GM19328 (cell line): ENCODE measurements at regions not wholly inside any gene's neighbourhood (a gene's known extent, or its start where the extent isn't known, plus 50 kb on each side); places are given as distances from the start of the nearest gene placed in this dataset.

ENCODE experiments used
- ATAC-seq: cut with Tn5 transposase; IDR thresholded peaks from one replicate; pipeline ENCODE4 v1.9.1; 2021; ENCODE audit warnings: mild to moderate bottlenecking, moderate library complexity; ENCODE audit not compliant: unreplicated experiment

DNA sequence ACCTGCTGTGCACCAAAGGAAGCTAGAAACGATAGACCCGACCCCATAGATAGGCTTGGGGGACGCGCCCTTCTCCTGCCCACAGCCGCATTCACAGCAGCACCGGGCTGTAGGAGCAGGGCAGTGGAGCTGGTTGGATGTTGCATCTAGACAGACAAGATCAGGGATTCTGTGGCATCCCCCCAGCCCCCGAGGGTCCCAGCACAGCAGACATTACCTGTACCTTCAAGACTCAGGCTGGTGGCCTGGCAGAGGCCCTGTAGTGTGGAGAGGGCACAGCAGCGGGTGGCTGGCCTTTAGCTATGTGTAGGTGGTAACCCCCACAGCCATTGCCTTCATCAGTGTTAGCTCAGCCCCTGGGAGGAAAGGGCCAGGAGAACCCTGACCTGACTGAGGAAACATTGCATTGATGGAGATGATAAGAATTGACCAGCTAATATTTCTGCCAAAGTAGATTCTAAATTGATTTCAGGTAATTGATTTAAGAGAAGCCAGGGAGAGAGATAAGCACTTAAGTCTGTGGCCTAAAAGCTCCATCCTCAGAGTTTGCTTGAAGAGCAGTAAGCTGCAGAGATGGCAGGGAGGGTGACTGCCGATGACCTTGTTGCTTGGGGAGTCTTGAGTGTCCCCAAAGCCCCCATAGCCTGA is 269.4 kb downstream of the TLE3 start:
- no peak for ATAC-seq

DNA sequence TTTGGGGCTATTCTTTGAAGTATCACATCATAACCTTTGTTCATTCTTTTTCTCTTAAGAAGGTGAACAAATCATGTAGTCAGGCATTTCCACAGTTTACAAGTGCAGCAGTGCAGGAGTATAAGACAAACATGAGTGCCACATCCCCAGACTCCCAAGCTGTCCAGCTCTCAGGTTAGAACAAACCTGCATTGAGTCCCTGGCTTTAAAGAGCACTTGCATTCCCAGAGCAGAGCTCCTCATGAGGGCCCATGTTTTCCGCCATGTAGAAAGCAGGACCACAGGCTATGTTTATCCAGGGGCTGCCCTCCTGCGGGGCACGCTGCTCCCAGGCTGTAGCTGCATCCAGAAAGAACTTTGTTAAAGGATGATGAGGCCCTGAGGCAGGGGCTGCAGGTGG is 267.7 kb downstream of the TLE3 start:
- ATAC-seq: no peak

DNA sequence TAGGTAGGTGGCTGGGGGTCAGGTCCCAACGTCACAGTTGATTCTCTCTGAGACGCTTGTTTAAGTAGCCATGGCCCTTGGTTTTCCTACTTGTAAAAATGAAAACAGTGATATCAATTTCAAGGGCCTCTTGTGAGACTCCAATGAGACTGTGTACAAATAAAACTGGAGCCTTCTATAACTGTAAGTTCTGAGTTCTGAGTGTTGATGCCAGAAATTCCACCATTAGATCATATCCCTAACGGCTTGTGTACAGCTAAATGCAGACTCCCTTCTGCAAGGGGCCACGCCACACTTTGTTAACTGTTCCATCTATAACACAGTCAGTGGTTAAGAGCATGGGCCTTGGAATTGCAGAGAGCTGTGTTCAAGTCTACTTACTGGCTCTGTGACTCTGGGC is 267.3 kb downstream of the TLE3 start:
- ATAC-seq: no peak

DNA sequence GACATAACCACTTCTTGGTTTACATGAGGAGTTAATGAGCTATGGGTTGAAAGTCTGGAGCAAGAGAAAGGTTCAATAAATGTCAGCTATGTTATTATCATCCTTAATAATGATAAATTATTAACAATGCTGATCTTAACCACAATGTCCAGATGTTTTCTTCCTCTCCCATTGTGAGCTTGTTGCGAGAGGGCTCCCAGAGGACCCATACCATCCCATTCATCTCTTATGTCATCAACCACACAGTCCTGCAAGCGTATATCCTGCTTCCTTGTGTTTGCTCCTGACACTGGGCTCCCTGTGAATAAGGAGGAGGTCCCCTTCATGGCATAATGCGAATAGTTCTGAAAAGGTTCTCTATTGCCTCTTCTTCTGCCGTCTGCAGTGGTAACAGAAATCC is 266.8 kb downstream of the TLE3 start:
- ATAC-seq: no peak

DNA sequence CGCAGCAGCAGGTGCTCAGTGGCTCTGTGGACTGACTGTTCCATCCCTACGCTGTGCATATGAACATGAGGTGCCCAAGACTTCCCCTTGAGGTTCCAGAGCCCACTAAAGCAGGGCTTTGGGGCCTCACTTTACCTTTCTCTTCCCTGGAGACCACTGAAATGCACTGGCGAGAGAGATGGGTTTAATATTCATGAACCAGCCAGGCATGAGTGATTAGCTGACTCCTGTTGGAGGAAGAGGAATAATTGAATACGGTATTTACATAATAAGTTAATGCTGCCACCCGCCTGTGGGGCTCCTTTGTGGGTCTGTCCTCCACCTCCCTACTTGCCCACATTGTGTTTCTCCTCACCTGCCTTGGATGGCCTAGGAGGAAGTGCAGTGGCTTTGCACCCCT is 263.4 kb downstream of the TLE3 start:
- ATAC-seq: no peak

DNA sequence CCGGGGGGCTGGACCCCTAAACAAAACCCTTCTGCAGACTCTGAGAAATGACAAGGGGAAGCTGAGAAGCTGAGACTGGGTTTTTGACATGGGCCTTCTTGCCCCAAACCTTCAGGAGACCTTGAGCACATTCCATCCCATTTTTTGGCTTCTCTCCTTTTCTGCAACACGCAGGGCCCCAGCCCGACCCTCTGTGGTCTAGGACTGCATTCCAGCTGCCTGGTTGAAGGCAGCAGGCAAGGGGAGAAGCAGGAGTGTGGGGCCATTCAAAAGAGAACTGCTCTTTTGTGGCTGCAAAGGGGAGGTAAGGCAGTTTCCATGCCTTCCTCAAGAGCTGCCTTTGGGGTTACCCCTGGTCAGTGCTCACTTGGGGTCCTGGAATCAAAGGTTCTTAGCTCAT is 263.0 kb downstream of the TLE3 start:
- no peak for ATAC-seq

DNA sequence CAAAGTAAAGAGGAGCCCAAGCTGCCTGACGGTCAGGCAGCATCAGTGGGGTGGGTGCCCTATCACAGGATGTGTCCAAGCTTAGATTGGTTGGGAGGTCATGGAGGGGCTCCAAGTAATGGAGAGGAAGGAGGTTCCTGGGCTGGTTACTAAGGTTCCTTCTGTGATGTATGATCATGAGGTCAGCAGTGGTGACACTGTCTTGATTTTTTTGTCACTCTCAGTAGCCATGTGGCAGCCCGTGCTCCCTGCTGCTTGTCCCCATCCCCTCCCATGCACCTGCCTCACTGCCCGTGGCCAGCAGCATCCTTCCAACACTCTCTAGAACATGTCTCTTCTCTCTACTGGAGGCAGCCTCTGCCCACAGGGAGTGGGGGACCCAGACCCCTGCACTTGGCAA is 261.7 kb downstream of the TLE3 start:
- ATAC-seq: no peak

DNA sequence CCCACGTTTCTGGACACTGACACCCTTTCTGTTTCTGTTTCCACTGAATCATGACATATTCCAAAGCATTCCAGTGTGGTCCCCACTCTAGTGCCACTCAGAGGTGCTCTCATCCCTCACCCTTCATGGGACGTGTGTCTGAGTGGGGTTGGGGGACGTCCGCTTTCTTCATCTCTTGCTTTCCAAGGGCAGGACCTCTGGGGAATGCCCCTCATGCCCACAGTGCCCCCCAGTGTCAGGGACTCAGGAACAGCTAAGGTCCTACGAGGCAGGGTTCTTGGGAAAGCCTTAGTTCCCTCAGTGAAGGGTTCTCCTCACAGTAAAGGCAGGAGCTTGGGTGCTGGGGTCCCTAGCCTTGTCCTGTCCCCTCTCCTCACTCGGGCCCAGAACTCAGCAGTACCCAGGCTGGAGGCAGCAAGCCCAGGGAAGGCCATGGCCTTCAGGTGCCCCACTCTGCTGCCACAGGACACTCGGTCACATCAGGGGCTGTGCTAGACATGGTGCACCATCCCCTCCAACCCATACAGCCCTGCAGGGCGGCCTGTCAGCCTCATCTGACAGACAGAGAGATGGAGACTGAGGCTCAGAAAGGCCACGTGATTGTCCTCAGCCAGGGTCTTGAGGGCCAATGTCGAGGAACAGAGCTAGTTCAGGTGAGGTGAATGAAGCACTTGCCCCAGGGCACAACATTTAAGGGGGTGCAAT is 261.0 kb downstream of the TLE3 start:
- ATAC-seq: no peak

DNA sequence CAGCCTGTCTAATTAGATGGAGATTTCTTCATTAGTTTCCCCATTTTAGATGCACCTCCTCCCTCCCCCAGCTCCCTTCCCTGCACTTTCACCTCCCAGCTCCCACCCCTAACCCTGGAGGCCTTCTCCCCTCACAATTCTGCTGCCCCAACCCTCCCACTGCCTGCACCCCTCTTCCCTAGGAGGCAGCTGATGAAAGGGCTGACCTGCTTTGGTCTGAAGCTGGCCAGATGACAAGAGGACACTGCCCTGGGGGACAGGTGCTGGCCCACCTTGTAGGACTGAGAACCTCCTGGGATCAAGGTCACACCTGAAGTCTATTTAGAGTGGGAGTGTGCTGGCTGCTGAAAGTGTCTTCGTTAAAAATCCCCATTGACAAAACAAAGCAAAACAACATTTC is 259.4 kb downstream of the TLE3 start:
- no peak for ATAC-seq

DNA sequence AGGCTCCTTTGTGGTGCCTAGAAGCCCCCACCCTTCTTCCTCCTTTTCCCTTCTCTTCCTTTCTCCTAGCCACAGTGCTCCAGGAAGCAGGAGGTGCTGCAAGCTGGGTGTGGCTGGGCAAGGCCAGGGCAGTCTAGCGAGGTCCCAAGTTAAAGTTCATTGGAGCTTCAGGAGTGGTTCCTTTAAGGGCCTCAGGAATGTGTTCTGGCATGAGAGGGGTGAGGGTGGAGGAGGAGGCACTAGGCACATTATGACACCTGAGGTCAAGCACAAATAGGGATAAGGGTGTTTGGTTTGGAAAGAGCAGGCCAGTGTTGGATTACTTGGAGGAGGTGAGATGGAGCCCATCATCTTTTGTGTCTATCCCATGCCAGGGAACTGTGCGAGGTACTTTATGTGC is 258.7 kb downstream of the TLE3 start:
- no peak for ATAC-seq

DNA sequence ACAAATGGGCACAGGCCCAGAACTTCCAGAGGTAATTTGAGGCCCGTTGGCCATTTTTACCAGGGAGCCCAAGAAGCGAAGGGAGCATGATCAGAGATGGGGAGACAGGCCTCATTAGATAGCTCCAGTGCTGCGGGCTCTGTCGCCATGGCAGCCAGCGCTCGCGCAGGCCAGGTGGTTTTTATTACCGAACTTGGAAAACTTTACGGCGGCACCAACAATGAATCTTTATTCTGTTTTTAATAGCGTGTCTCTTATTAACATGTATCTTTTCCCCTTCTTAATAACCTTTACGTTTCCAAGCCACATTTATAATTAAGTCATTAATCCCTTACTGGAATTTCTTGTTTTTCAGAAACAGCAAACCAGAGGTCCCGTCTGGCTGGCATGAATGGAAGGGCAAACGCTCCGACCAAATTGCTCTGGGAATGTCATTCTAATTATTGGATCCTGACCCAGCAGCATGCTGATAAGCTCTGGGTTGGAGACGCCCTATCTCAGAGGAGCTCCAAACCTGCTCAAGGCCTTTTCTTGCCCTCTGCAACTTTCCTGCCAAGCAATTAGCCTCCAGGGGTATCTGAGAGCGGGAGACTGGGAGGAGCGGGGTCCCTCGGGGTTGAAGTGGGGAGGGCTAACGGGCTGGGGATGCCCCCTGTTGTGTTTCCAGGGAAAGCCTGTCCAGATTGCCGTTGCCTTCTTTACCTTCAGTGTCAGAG is 256.4 kb downstream of the TLE3 start:
- ATAC-seq: no peak

DNA sequence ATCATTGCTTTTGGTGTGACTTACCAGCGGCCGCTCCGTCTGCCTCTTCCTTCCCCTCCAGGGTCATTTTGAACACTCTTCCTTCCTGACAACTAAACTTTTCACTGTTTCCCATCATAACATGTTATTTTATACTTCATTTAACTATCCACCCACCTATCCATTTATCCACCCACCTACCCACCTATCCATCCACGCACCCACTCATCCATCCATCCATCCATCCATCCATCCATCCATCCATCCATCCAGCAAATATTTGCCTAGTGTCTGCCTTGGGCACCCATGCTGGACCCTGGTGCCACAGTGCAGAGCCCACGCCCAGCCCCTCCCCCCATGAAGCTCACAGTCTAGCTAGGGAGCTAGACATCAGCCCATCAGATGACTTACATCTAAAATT is 254.9 kb downstream of the TLE3 start:
- ATAC-seq: no peak

DNA sequence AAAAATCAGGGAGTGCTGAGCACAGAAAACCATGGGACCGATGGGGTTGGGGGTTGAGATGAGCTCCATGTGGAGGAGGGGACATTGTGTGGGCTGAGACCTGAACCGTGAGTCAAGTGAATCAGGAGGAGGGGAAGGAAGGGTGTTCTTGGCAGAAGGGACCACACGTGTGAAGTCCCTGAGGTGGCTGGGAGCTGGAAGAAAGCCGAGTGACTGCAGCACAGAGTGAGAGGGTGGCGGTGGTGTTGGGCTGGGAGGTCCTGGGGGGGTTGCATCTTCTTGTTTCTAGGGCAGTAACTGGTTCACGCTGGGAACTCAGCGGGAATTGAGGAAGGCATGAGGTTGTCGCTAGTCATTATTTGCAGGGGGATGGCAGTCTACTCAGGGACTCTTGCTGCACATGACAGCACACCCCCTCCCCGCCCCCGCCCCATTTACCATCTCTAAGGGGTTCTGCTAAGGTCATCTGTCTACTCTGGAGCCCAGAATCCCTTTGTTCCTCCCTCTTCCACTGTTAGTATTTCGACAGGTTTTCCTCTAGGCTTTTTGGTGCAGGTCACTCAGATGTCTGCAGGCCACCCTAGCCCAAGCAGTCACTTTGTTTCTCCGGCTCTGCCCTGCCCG is 254.3 kb downstream of the TLE3 start:
- no peak for ATAC-seq

DNA sequence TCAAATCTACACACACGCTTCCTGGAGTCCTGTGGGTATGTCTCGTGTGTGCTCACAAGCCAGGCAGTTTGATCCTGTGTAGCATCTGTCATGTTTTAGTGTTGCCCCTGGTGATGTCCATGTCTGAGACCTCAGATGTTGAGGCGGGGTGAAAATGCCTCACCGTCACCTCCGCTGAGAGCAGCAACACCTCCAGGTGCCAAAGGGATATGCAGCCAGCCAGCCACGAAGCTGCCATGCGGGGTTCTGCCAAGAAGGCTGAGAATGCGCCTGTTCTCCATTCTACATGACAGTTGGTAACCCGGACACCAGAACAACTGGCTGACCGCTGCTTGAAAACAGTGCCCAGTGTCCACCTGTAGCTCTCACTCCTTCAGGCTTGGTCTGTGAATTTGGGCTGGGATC is 253.8 kb downstream of the TLE3 start:
- ATAC-seq: no peak

DNA sequence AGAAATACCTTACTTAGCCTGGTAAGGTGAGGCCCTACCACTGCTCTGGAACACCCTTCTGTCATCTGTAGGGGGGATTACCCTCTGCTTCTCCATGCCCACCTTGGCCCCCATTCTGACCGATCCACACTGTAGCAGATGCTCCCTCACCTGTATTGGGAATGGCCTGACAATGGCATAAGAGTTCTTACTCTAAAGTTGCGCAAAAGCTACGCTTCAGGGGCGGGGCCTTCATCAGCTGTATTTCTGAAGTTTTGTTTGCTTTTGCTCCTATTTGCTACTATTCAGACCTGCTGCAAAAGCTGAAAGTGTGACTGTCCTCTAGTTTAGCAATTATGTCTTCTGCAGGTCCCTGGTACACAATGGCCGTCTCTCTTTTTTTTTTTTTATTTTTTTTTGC is 252.6 kb downstream of the TLE3 start:
- ATAC-seq: no peak

DNA sequence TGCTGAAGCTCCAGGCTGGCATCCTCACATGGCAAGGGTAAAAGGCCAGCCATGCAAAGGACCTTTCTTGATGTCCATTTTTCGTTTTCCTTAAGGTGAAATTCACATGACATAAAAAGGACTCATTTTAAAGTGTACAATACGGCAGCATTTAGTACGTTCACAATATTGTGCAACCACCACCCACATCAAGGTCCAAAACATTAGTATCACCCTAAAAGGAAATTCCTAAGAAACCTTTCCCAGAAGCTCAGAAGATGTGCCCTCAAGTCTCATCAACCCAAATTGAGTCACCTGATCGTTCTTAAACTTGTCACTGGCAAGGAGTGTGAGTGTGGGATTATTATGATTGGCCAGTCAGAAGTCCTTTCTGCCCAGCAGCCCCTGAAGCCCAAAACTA is 250.1 kb downstream of the TLE3 start:
- no peak for ATAC-seq

DNA sequence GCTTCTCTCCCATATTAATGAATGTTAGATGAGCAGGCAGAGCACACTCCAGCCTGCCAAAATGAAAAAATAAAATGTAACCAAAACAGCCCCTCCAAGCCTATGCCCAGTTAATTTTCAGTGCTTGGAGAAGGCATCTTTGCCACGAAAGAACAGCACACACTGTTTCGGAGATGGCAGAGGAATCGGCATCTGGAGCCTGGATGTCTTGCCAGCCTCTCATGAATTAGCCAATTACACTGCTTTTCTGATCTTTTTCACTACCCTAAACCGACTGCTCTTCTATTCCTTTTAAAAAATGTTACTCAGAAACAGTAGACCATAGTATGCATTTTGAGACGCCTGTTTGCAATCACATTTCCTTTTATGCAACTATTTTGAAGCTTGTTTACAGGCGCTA is 249.6 kb downstream of the TLE3 start:
- no peak for ATAC-seq

DNA sequence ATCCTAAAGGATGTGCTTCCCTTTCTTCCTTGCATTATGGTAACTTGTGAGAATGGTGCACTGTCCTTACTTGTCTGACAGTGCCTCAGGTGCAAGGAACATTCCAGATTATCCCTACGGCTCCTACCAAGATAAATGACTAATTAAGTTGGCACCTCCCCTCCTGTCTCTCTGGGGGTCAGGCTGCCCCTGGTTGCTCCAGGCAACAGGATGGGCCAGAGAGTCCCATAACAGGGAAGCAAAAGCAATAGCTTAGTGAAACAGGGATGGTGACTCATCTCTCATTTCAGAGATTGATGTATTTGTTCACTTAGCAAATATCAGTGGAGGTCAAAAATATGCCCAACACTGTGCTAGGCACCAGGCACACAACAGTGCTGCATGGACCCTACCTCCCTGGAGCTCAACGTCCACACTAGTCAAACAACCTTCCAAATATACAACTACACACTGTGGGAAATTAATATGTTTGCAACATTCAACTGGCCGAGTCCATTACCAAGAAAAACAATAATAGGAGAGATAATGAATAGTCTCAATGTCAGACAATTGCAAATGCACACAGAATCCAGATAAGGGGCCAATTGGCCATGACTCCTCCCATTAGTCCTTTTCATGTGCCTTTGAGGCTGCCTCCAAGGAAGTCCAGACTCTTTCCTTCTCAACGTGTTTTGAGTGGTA is 249.0 kb downstream of the TLE3 start:
- ATAC-seq: no peak

DNA sequence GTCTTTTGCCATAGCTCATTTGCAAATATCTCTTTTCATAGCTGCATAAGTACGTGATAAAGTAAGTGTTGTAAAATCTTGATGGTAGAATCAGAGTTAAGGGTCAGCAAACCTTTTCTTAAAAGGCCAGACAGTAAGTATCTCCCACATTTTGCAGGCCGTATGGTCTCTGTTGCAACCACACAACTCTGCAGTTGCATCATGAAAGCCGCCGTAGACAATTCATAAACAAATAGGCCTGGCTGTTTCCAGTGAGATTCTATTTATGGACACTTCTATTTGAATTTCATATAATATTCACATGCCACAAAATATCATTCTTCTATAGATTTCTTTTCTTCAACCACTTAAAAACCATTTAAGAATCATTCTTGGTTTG is 248.5 kb downstream of the TLE3 start:
- no peak for ATAC-seq

DNA sequence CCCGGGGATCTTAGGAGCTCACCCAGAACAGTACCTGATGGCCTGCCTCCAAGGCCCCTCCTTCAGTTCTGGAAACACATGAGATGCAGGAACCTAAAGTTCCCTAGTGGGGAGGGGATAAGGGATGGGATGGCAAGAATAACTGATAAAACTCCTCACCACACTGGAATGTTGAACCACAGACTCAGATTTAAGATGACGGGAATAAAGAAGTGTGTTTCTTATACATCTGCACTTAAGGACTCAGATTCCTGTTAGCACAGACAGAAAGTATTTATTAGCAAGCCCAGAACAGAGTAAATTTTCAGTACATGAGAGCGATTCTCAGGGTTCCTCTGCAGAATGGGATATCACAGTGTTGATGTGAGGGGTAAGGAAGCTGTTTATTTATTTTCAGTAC is 245.2 kb downstream of the TLE3 start:
- ATAC-seq: no peak

DNA sequence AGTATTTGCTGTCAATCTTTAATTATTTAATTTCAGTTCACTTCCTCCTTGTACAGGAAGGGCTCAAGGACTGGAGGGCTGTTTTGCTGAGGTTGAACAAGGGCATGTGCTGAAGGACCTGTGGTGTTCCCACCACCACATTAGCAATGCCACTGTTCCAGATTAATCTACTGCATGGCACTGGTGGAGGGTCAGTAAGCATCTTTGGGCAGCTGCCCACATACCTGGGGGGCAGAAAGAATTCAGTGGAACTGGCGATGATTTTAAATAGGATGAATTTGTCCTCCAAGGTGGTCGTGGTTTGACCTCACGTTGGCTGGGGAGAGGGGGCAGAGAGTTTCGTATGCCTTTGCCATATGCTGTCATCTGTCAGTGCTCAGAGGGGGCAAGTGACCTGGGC is 244.8 kb downstream of the TLE3 start:
- no peak for ATAC-seq
